CD4-positive, alpha-beta T cell (primary cell): ENCODE measurements at regions not wholly inside any gene's neighbourhood (a gene's known extent, or its start where the extent isn't known, plus 50 kb on each side); places are given as distances from the start of the nearest gene placed in this dataset.
A peak's percentile ranks its signal among the peaks of the same experiment; 100 is the strongest.

Experiments
- ATAC-seq: fragments of 200-7000 bp; cut with Tn5 transposase; one replicate; pipeline ENCODE4 v1.10.0; 2022; ENCODE audit warnings: mild to moderate bottlenecking; ENCODE audit not compliant: poor library complexity
- CTCF ChIA-PET: fragments of 350-600 bp; sonication (Branson Sonifier 250); formaldehyde crosslinking; loops from one replicate; lab custom pipeline; 2021; ENCODE audit warnings: antibody characterized with exemption, inconsistent platforms; lab: Charles Lee
- POLR2A ChIA-PET: fragments of 350-600 bp; sonication (Branson Sonifier 250); formaldehyde crosslinking; loops from one replicate; lab custom pipeline; 2021; ENCODE audit warnings: antibody characterized with exemption, inconsistent platforms; lab: Charles Lee
- DNase-seq, 14 experiments: peaks; one replicate each; pipeline ENCODE4 v3.0.0-alpha.2; 2013 to 2020; ENCODE audit warnings: mixed read lengths in 2 of 14
- H3K27ac ChIP-seq, 2 donors: one replicate each; pipeline versions ENCODE4 v1.5.1 to v1.7.0; 2013; ENCODE audit warnings: low read length in 2 of 2, low read depth in 1 of 2, mild to moderate bottlenecking in 1 of 2
- H3K27me3 ChIP-seq, 2 experiments: 1 replicate in 1 of 2; 2 replicates in 1 of 2; pipeline versions ENCODE4 v1.6.1 to v1.7.0; 2013; ENCODE audit warnings: low read length in 2 of 2, control low read depth in 1 of 2, mild to moderate bottlenecking in 1 of 2, moderate library complexity in 1 of 2; ENCODE audit not compliant: insufficient read depth in 2 of 2, control insufficient read depth in 1 of 2
- H3K36me3 ChIP-seq: one replicate; pipeline ENCODE4 v1.6.1; 2013; ENCODE audit warnings: low read length, control low read depth; ENCODE audit not compliant: insufficient read depth
- H3K4me1 ChIP-seq: one replicate; pipeline ENCODE4 v1.6.1; 2013; ENCODE audit warnings: low read length, control low read depth; ENCODE audit not compliant: insufficient read depth
- H3K4me3 ChIP-seq: one replicate; pipeline ENCODE4 v1.5.1; 2013; ENCODE audit warnings: mild to moderate bottlenecking, low read length, moderate library complexity
- H3K9me3 ChIP-seq, 2 experiments: 1 replicate in 1 of 2; 2 replicates in 1 of 2; pipeline versions ENCODE4 v1.6.1 to v1.7.0; 2013; ENCODE audit warnings: low read length in 2 of 2, mild to moderate bottlenecking in 2 of 2, control low read depth in 1 of 2, moderate library complexity in 1 of 2; ENCODE audit not compliant: control insufficient read depth in 1 of 2, insufficient read depth in 1 of 2
- H3K27ac Mint-ChIP-seq: one replicate; pipeline ENCODE4 v1.8.0; 2020; ENCODE audit warnings: mixed read lengths
- H3K27me3 Mint-ChIP-seq: one replicate; pipeline ENCODE4 v1.8.0; 2021; ENCODE audit warnings: mixed read lengths
- H3K36me3 Mint-ChIP-seq: one replicate; pipeline ENCODE4 v1.8.0; 2021; ENCODE audit warnings: low read depth, mixed read lengths
- H3K4me1 Mint-ChIP-seq: one replicate; pipeline ENCODE4 v1.8.0; 2021; ENCODE audit warnings: low read depth, mixed read lengths
- H3K4me3 Mint-ChIP-seq: one replicate; pipeline ENCODE4 v1.8.0; 2020; ENCODE audit warnings: mild to moderate bottlenecking, mixed read lengths
- H3K9me3 Mint-ChIP-seq: one replicate; pipeline ENCODE4 v1.8.0; 2020; ENCODE audit warnings: mixed read lengths
- intact Hi-C, 2 experiments: fragments of 100-400 bp; cut with DNase I in 1 of 2; cut with micrococcal nuclease in 1 of 2; formaldehyde crosslinking; loops; one replicate each; pipeline versions ENCODE4 v1.15.1 to v1.9.0; 2023 to 2025; cut with DNase I, micrococcal nuclease
- TF ChIP-seq, protein P1 (sequence below): fragments of 200-600 bp; IDR thresholded peaks from one replicate; pipeline ENCODE4 v1.8.0; 2022; ENCODE audit warnings: antibody characterized with exemption, mild to moderate bottlenecking

DNA sequence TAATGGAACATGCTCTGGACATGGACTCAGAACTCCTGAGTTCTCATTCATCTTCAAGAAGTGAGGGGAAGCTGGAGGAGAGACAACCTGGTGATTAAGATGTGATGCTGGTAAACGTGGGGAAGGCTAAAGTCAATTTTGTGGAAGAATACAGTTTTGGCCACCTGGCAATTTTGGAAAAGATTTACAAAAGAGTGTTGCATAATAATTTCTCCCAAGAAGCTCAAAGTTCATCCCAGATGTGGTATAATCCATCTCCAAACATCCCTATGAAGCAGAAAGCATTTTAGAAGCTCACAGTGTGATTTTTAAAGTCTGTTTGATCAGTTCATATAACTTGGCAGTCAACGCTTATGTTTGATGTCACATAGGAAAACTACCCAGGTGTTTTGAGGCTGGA lies 208.7 kb downstream of the LMX1A start:
- no peak for DNase-seq
- Mint-ChIP-seq H3K4me3 (no peak overlapping the region), H3K36me3 (no peaks in the 10 kb centered on the region), H3K27ac (no peak overlapping the region), H3K9me3 (no peaks in the 10 kb centered on the region), H3K4me1 (peaks cover 5% of the 10 kb centered on the region), H3K27me3 (peaks cover 18% of the 10 kb centered on the region)
- no peak overlapping the region for H3K27ac ChIP-seq
- no peak overlapping the region for H3K4me3 ChIP-seq
- H3K9me3 ChIP-seq, result peaks cover 0 to 3% of the 10 kb centered on the region in 2 experiments
- no peaks in the 10 kb centered on the region for H3K27me3 ChIP-seq
- no peak for ATAC-seq
- H3K4me1 ChIP-seq, result no peaks in the 10 kb centered on the region
- ChIA-PET POLR2A (no interaction called here), CTCF (no interaction called here)
- TF ChIP-seq, protein P1, sequence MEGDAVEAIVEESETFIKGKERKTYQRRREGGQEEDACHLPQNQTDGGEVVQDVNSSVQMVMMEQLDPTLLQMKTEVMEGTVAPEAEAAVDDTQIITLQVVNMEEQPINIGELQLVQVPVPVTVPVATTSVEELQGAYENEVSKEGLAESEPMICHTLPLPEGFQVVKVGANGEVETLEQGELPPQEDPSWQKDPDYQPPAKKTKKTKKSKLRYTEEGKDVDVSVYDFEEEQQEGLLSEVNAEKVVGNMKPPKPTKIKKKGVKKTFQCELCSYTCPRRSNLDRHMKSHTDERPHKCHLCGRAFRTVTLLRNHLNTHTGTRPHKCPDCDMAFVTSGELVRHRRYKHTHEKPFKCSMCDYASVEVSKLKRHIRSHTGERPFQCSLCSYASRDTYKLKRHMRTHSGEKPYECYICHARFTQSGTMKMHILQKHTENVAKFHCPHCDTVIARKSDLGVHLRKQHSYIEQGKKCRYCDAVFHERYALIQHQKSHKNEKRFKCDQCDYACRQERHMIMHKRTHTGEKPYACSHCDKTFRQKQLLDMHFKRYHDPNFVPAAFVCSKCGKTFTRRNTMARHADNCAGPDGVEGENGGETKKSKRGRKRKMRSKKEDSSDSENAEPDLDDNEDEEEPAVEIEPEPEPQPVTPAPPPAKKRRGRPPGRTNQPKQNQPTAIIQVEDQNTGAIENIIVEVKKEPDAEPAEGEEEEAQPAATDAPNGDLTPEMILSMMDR, result no peak
- no peaks in the 10 kb centered on the region for H3K36me3 ChIP-seq
- intact Hi-C loops, result no loop called here

DNA sequence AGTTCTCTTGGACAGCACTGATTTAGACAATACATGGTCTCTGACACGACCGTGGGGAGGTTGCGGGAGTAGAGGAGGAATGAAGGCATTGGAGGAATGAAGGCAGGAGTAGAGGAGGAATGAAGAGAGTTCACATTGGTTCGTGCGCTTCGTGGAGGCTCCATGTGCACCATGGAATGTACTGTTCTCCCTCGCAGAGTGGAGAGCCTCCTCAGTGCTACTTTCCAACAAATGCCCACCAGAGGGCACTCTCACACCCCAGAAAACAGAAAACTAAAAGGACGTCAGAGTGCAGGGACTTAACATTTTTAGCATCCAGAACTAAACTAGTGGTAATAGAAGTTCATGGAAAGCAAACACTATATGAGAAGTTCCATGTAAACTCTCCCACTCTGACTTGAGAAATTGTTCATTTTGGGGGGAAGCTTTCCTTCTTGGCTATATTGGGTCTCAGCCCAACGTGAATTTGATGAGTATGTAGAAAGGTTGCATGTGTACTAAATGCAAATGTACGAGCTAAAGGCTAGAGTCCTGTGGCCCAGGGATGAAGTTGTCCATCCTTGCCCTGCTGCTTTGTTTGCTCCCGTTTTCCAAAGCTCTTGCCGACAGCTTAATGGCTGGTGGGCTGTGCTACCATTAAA lies 211.6 kb downstream of the LMX1A start:
- H3K27me3 Mint-ChIP-seq, result peaks cover 33% of the 10 kb centered on the region
- no peak overlapping the region for H3K27ac Mint-ChIP-seq
- no peak overlapping the region for H3K4me3 Mint-ChIP-seq
- ATAC-seq (no peak), DNase-seq (peak in 3 of 14 experiments; percentile 4 to 25 (median 18))
- ChIA-PET POLR2A (no interaction called here), CTCF (no interaction called here)
- peaks cover 5% of the 10 kb centered on the region for H3K4me1 Mint-ChIP-seq
- Histone ChIP-seq H3K27ac (no peak overlapping the region), H3K27me3 (no peaks in the 10 kb centered on the region), H3K36me3 (no peaks in the 10 kb centered on the region), H3K4me1 (no peaks in the 10 kb centered on the region), H3K9me3 (peaks cover 0 to 3% of the 10 kb centered on the region in 2 experiments), H3K4me3 (no peak overlapping the region)
- intact Hi-C loops, result loop anchor here in 1 of 2 experiments (5.0 kb wide), 1 partner anchor 447 kb away; no protein-coding TSS in a partner anchor
- no peaks in the 10 kb centered on the region for H3K36me3 Mint-ChIP-seq
- TF ChIP-seq, protein P1, result peak; percentile 48
- no peaks in the 10 kb centered on the region for H3K9me3 Mint-ChIP-seq

DNA sequence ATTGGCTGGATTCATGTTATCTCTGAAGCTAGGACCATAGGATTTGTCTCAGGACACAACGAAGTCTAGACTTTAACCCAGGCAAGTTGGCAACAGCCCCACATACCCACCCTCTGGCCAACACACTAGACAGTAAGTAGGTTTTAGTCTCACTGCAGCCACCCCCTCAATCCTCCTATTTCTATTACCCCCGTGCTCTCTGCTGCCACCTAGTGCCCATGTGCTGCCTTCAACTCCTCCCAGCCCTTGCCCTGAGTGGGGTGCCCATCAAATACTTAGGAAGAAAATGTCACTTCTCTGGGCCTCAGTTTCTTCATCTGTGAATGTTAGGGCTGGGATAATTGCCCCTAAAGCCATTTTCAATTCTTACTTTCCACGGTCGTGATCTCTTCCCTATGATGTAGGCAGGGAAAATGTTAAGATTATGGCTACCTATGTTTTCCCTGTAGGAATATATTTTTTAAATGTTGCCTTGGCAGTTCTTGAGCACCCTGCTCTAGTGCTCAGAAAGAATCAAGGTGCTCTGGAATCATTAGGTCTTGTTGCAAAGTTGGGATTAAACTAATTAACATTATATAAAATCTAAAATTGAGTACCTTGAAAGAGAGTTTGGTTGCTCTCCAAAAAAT lies 213.0 kb downstream of the LMX1A start:
- Histone ChIP-seq H3K27me3 (no peaks in the 10 kb centered on the region), H3K36me3 (no peaks in the 10 kb centered on the region), H3K9me3 (peaks cover 0 to 3% of the 10 kb centered on the region in 2 experiments), H3K4me1 (no peaks in the 10 kb centered on the region), H3K27ac (no peak overlapping the region), H3K4me3 (no peak overlapping the region)
- Mint-ChIP-seq H3K4me3 (no peak overlapping the region), H3K27ac (no peak overlapping the region), H3K9me3 (no peaks in the 10 kb centered on the region), H3K4me1 (peaks cover 5% of the 10 kb centered on the region), H3K27me3 (peaks cover 42% of the 10 kb centered on the region), H3K36me3 (no peaks in the 10 kb centered on the region)
- ChIA-PET CTCF (no interaction called here), POLR2A (no interaction called here)
- DNase-seq (peak in 3 of 14 experiments; percentile 7 to 13 (median 8)), ATAC-seq (no peak)
- intact Hi-C loops, result loop anchor here in 1 of 2 experiments (5.0 kb wide), 1 partner anchor 449 kb away; no protein-coding TSS in a partner anchor
- TF ChIP-seq, protein P1, result peak; percentile 32
